Upper lobe of right lung (tissue), 1 donor: ENCODE measurements at regions not wholly inside any gene's neighbourhood (a gene's known extent, or its start where the extent isn't known, plus 50 kb on each side); places are given as distances from the start of the nearest gene placed in this dataset.

Experiments
- ATAC-seq: fragments of 200-7000 bp; cut with Tn5 transposase; one replicate; pipeline ENCODE4 v1.9.1; 2020; ENCODE audit warnings: mild to moderate bottlenecking, moderate library complexity
- DNase-seq: peaks from one replicate; pipeline ENCODE4 v3.0.0-alpha.2; 2020
- H3K27ac ChIP-seq: fragments of 200-600 bp; one replicate; pipeline ENCODE4 v1.8.0; 2022
- H3K27me3 ChIP-seq: fragments of 200-600 bp; one replicate; pipeline ENCODE4 v1.8.0; 2022; ENCODE audit warnings: mild to moderate bottlenecking
- H3K36me3 ChIP-seq: fragments of 200-600 bp; one replicate; pipeline ENCODE4 v1.8.0; 2022
- H3K4me1 ChIP-seq: fragments of 200-600 bp; one replicate; pipeline ENCODE4 v1.8.0; 2022
- H3K4me3 ChIP-seq: fragments of 200-600 bp; one replicate; pipeline ENCODE4 v1.8.0; 2022; ENCODE audit warnings: mild to moderate bottlenecking
- H3K9me3 ChIP-seq: fragments of 200-600 bp; one replicate; pipeline ENCODE4 v1.8.0; 2022
- CTCF ChIP-seq: fragments of 200-600 bp; IDR thresholded peaks from one replicate; pipeline ENCODE4 v1.8.0; 2022; ENCODE audit warnings: antibody characterized with exemption
- intact Hi-C: fragments of 100-400 bp; cut with DNase I; formaldehyde crosslinking; loops from one replicate; pipeline ENCODE4 v1.11.0; 2022
- donor health status: DM: no; HTN: yes; CAD: no; lungs with severe emphysema.

DNA sequence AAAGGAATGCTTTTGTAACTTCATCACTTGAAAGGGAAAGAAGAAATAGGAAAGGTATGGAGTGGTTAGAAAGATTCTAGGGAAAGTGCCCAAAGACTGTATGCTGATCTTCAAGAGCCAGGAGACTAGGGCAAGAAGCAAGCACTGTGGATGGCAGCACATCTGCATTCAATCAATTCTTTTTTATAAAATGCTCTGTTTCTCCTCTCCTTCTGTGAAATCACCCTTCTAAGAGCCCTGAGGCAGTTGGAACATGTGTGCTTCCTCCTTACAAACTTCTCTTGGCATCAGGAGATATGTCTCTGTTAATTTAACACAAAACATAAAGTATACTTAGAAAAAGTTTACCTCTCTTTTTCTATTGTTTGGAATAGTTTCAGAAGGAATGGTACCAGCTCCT lies 1162.2 kb upstream of the GJE1 start:
- Histone ChIP-seq H3K9me3 (no peaks in the 10 kb centered on the region), H3K36me3 (no peaks in the 10 kb centered on the region), H3K4me1 (no peaks in the 10 kb centered on the region), H3K27ac (no peak overlapping the region), H3K4me3 (no peak overlapping the region), H3K27me3 (no peaks in the 10 kb centered on the region)
- TF ChIP-seq CTCF = no peak
- no peak for ATAC-seq
- intact Hi-C loops = no loop called here
- no peak for DNase-seq

DNA sequence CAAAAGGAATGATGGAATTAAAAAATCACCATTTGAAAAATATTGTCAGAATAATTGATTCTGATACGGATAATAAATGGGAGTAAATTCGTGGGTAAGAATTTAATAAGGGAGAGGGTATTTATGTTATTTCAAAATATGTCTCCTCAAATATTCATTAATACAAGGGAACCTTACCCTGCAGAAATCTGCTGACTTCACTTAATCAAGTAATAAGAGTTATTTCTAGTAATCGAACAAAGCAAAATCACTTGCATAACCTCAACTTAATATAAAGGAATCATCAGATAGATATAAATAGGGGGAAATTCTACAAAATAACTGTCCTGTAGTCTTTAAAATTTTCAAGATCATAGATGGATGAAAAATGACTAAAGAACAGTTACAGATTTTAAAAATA lies 1164.7 kb upstream of the GJE1 start:
- intact Hi-C loops = no loop called here

GRCh38 chr6:140966676-140967075 lies 1166.0 kb upstream of the GJE1 start:
- TF ChIP-seq CTCF = no peak
- Histone ChIP-seq H3K4me1 (no peaks in the 10 kb centered on the region), H3K27ac (no peak overlapping the region), H3K4me3 (no peak overlapping the region), H3K27me3 (no peaks in the 10 kb centered on the region), H3K9me3 (no peaks in the 10 kb centered on the region), H3K36me3 (no peaks in the 10 kb centered on the region)
- DNase-seq (no peak), ATAC-seq (no peak)
- intact Hi-C loops = no loop called here

More for the DNA sequence above, 1164.7 kb upstream of the GJE1 start:
- ATAC-seq (no peak), DNase-seq (no peak)
- Histone ChIP-seq H3K4me3 (no peak overlapping the region), H3K4me1 (no peaks in the 10 kb centered on the region), H3K36me3 (no peaks in the 10 kb centered on the region), H3K27ac (no peak overlapping the region), H3K27me3 (no peaks in the 10 kb centered on the region), H3K9me3 (no peaks in the 10 kb centered on the region)
- no peak for TF ChIP-seq CTCF

- no peak for TF ChIP-seq CTCF
- Histone ChIP-seq H3K9me3 (no peaks in the 10 kb centered on the region), H3K27me3 (no peaks in the 10 kb centered on the region), H3K4me1 (no peaks in the 10 kb centered on the region), H3K4me3 (no peak overlapping the region), H3K36me3 (no peaks in the 10 kb centered on the region), H3K27ac (no peak overlapping the region)
- DNase-seq (no peak), ATAC-seq (no peak)
- intact Hi-C loops = no loop called here
These were observed 1172.2 kb upstream of the GJE1 start for GRCh38 chr6:140960566-140960965.

DNA sequence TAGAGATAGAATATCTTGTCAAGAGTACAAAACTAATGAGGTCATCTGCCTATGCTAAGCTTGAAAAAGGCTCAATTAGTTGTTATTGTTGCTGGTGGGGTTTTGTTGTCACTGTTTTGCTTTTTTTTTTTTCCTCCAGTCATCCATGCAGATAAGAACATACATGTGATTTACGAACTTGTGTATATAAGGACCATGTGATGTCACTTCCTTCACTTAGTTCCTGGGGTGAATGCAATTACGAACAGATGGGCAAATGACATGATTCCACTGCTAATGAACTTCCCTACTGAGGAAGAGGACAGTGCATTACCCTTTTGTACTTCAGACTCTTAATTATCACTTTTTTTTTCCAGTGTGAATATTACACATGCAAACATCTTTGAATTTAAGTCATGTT lies 1175.3 kb upstream of the GJE1 start:
- no peak for DNase-seq
- Histone ChIP-seq H3K4me1 (no peaks in the 10 kb centered on the region), H3K4me3 (no peak overlapping the region), H3K27me3 (no peaks in the 10 kb centered on the region), H3K27ac (no peak overlapping the region), H3K36me3 (no peaks in the 10 kb centered on the region), H3K9me3 (no peaks in the 10 kb centered on the region)
- no peak for TF ChIP-seq CTCF
- intact Hi-C loops = no loop called here
- ATAC-seq = no peak

GRCh38 chr6:140956571-140957369 lies 1176.0 kb upstream of the GJE1 start:
- Histone ChIP-seq H3K27me3 (no peaks in the 10 kb centered on the region), H3K9me3 (no peaks in the 10 kb centered on the region), H3K27ac (no peak overlapping the region), H3K4me1 (no peaks in the 10 kb centered on the region), H3K36me3 (no peaks in the 10 kb centered on the region), H3K4me3 (no peak overlapping the region)
- intact Hi-C loops = no loop called here
- TF ChIP-seq CTCF = no peak
- DNase-seq (no peak), ATAC-seq (no peak)
